Neural cell (in vitro differentiated cells): ENCODE measurements at regions not wholly inside any gene's neighbourhood (a gene's known extent, or its start where the extent isn't known, plus 50 kb on each side); places are given as distances from the start of the nearest gene placed in this dataset.

Source experiments
- H2AFZ ChIP-seq: fragments of 200-600, 300-800 bp; sonication (generic), shearing (Covaris generic); 2 replicates; pipeline ENCODE4 v1.6.0; 2014; ENCODE audit warnings: low read depth, mild to moderate bottlenecking, antibody characterized with exemption, low read length, moderate library complexity
- H3F3A ChIP-seq: fragments of 200-600 bp; shearing (Covaris generic); 2 replicates; pipeline ENCODE4 v1.6.1; 2016; ENCODE audit warnings: mild to moderate bottlenecking, moderate library complexity, mixed read lengths, antibody characterized with exemption, low read length; ENCODE audit not compliant: insufficient read depth, poor library complexity, severe bottlenecking
- H3K27ac ChIP-seq: fragments of 200-600, 300-800 bp; sonication (generic), shearing (Covaris generic); 2 replicates; pipeline ENCODE4 v1.5.1; 2014; ENCODE audit warnings: mild to moderate bottlenecking, low read length, moderate library complexity
- H3K27me3 ChIP-seq: fragments of 300-800, 200-600 bp; sonication (generic), shearing (Covaris generic); 2 replicates; pipeline ENCODE4 v1.6.0; 2014; ENCODE audit warnings: mild to moderate bottlenecking, low read depth, low read length, moderate library complexity; ENCODE audit not compliant: insufficient read depth
- H3K36me3 ChIP-seq: fragments of 300-800, 200-600 bp; sonication (generic), shearing (Covaris generic); 2 replicates; pipeline ENCODE4 v1.5.1; 2014; ENCODE audit warnings: mild to moderate bottlenecking, antibody characterized with exemption, low read length, moderate library complexity; ENCODE audit not compliant: insufficient read depth
- H3K4me2 ChIP-seq: fragments of 300-800, 200-600 bp; sonication (generic), shearing (Covaris generic); 2 replicates; pipeline ENCODE4 v1.6.0; 2014; ENCODE audit warnings: mild to moderate bottlenecking, low read length
- H3K4me3 ChIP-seq: fragments of 300-800, 200-600 bp; sonication (generic), shearing (Covaris generic); 2 replicates; pipeline ENCODE4 v1.5.1; 2014; ENCODE audit warnings: mild to moderate bottlenecking, low read length, moderate library complexity
- H3K79me2 ChIP-seq: fragments of 200-600 bp; shearing (Covaris generic); replicated peaks from 2 replicates; pipeline ENCODE4 v1.6.0; 2014; ENCODE audit warnings: mild to moderate bottlenecking, low read length, moderate library complexity; ENCODE audit not compliant: insufficient read depth
- H3K9ac ChIP-seq: fragments of 300-800, 200-600 bp; sonication (generic), shearing (Covaris generic); 2 replicates; pipeline ENCODE4 v1.6.1; 2016; ENCODE audit warnings: mild to moderate bottlenecking, low read length, mixed read lengths
- H3K9me2 ChIP-seq: fragments of 200-600 bp; shearing (Covaris generic); 2 replicates; pipeline ENCODE4 v1.6.1; 2016; ENCODE audit warnings: mild to moderate bottlenecking, low read length, mixed read lengths; ENCODE audit not compliant: insufficient read depth
- H3K9me3 ChIP-seq: fragments of 200-600, 300-800 bp; sonication (generic), shearing (Covaris generic); 2 replicates; pipeline ENCODE4 v1.6.1; 2016; ENCODE audit warnings: mild to moderate bottlenecking, mixed run types, low read length, moderate library complexity, mixed read lengths
- H4K20me1 ChIP-seq: fragments of 200-600 bp; shearing (Covaris generic); 2 replicates; pipeline ENCODE4 v1.6.1; 2016; ENCODE audit warnings: mild to moderate bottlenecking, mixed run types; ENCODE audit not compliant: insufficient read depth
- CTCF ChIP-seq: fragments of 450-650 bp; IDR thresholded peaks from 2 replicates; pipeline ENCODE4 v1.5.1; 2014; ENCODE audit warnings: antibody characterized with exemption, mild to moderate bottlenecking, moderate library complexity; ENCODE audit not compliant: poor library complexity, severe bottlenecking
- EP300 ChIP-seq: fragments of 450-650 bp; conservative IDR thresholded peaks from 2 replicates; pipeline ENCODE4 v1.6.1; 2014; ENCODE audit warnings: antibody characterized with exemption, mild to moderate bottlenecking, moderate library complexity; ENCODE audit not compliant: poor library complexity, severe bottlenecking
- EZH2 ChIP-seq: fragments of 200-600, 300-800 bp; shearing (Covaris generic), sonication (generic); IDR thresholded peaks from 2 replicates; pipeline ENCODE4 v1.6.1; 2014; ENCODE audit warnings: antibody characterized with exemption, low read length, borderline replicate concordance, mild to moderate bottlenecking; ENCODE audit not compliant: insufficient read depth, poor library complexity, severe bottlenecking
- MXI1 ChIP-seq: fragments of 450-650 bp; conservative IDR thresholded peaks from 2 replicates; pipeline ENCODE4 v1.6.1; 2014; ENCODE audit warnings: antibody characterized with exemption, mild to moderate bottlenecking; ENCODE audit not compliant: poor library complexity, severe bottlenecking
- POLR2AphosphoS5 ChIP-seq: IDR thresholded peaks from 2 replicates; pipeline ENCODE4 v1.6.1; 2012
- RAD21 ChIP-seq: fragments of 450-650 bp; conservative IDR thresholded peaks from 2 replicates; pipeline ENCODE4 v1.6.1; 2014; ENCODE audit warnings: antibody characterized with exemption, mild to moderate bottlenecking, moderate library complexity
- REST ChIP-seq: IDR thresholded peaks from 2 replicates; pipeline ENCODE4 v1.6.1; 2012; ENCODE audit warnings: borderline replicate concordance
- SMC3 ChIP-seq: fragments of 450-650 bp; conservative IDR thresholded peaks from 2 replicates; pipeline ENCODE4 v1.6.1; 2014; ENCODE audit warnings: antibody characterized with exemption, mild to moderate bottlenecking, moderate library complexity; ENCODE audit not compliant: poor library complexity
- TAF1 ChIP-seq: IDR thresholded peaks from 2 replicates; pipeline ENCODE4 v1.6.1; 2012; ENCODE audit warnings: low read depth

GRCh38 chr6:170035901-170036304, 255.0 kb downstream of the DLL1 start:
- H3K4me2 ChIP-seq, result no peak overlapping the region

GRCh38 chr6:170035044-170035443, 255.8 kb downstream of the DLL1 start:
- Histone ChIP-seq H3K9ac (no peak overlapping the region), H3K4me2 (no peak overlapping the region), H3F3A (no peaks in the 10 kb centered on the region), H3K36me3 (no peaks in the 10 kb centered on the region), H3K27ac (no peak overlapping the region), H3K9me3 (no peaks in the 10 kb centered on the region), H2AFZ (no peak overlapping the region), H3K9me2 (no peaks in the 10 kb centered on the region), H3K27me3 (no peaks in the 10 kb centered on the region), H3K4me3 (no peak overlapping the region), H3K79me2 (no peaks in the 10 kb centered on the region), H4K20me1 (no peaks in the 10 kb centered on the region)
- peak; percentile 91 for TF ChIP-seq EP300
- no peak for TF ChIP-seq TAF1
- TF ChIP-seq POLR2AphosphoS5, result peak; percentile 98
- no peak for TF ChIP-seq CTCF

More at GRCh38 chr6:170035901-170036304, 255.0 kb downstream of the DLL1 start:
- Histone ChIP-seq H2AFZ (no peak overlapping the region), H3K9me2 (no peaks in the 10 kb centered on the region), H3K9me3 (no peaks in the 10 kb centered on the region), H3K27me3 (no peaks in the 10 kb centered on the region), H3K4me3 (no peak overlapping the region), H3K27ac (no peak overlapping the region), H3K9ac (no peak overlapping the region), H3K79me2 (no peaks in the 10 kb centered on the region), H4K20me1 (no peaks in the 10 kb centered on the region), H3K36me3 (no peaks in the 10 kb centered on the region), H3F3A (no peaks in the 10 kb centered on the region)
- no peak for TF ChIP-seq REST
- TF ChIP-seq POLR2AphosphoS5, result no peak
- TF ChIP-seq CTCF, result no peak
- TF ChIP-seq EP300, result no peak
- no peak for TF ChIP-seq EZH2
- TF ChIP-seq RAD21, result no peak
- TF ChIP-seq MXI1, result no peak
- TF ChIP-seq SMC3, result no peak
